ENCODE measurements at regions not wholly inside any gene's neighbourhood (a gene's known extent, or its start where the extent isn't known, plus 50 kb on each side); places are given as distances from the start of the nearest gene placed in this dataset.

DNA sequence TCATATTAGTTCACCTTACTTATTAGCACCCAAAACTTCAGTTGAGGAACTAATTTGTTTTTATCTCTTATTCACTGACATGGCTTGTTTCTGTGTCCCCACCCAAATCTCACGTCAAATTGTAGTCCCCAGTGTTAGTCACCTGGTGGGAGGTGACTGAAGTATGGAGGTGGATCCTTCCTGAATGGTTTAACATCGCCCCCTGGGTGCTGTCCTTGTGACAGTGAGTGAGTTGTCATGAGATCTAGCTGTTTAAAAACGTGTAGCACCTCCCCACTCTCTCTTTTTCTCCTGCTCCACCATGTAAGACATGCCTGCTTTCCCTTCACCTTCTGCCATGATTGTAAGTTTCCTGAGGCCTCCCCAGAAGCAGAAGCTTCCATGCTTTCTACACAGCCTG, 75.0 kb upstream of the HECTD2 start:
- DNase-seq: no peak

DNA sequence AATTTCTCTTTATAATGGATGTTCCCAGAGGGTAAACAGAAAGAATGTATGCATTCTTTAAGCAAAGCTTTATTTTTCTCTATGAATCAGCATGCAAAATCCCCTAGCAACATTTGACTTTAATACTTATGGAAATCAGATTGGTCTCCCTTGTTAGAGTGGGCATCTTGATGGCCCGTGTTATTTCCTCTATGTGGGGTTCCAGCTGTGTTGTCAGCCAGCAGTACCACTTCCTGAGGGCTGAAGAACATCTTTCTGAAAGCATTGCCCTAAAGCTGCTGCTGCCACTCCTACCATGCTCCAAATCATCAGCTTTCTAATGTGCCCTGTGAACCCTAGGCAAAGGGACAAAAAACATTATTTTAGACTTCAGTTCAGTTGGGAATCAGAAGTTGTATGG, 70.4 kb upstream of the HECTD2 start:
- DNase-seq: no peak

DNA sequence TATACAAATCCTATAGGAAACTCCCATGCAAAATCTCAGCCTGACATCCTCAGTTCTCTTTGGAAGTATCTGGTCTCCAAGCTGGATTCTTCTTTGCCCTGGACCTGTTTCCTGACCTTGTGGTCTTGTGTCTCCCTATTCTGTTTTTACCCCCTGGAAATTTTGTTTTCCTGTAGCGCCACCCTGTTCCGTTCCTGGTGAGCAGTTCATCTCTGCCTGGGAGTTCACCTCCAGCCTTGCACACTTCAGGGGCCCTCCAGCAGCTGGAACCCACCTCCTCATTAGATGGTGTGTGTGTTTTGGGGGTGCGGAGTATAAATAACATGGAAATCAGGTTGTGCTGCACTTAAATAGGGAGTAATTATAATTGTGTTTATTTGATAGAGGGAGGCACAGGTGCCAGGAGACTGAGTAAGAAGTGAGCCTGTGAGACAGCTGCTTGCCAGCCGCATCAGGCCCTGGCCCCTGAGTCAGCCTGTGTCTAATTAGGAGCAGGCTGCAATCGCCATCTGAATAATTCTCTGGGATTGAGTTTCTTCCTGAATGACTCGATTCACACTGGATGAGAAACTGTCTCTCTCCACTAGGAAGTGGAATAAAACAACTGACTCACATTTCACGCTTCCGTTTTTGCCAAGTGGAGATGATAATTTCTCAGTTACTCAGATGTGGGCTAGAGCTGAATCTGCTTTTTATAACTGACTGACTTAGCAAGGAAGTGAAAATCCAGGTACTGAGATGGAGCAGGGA, 69.4 kb upstream of the HECTD2 start:
- no peak for DNase-seq

DNA sequence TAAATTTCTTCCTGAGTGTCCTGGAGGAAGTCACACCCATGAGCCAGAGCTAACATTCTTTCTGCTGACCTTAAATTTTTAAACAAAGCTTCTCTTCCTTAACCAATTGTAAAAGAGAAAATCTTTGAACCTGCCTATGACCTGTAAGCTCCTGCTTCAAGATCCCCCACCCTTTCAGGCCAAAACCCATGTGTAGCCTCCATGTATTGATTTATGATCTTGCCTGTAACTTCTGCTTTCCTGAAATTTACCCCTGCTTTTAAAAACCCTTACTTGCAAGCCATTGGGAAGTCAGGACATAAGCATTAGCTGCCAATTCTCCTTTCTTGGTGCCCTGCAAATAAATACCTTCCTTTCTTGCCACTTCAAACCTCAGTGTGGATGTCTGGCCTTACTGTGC, 68.5 kb upstream of the HECTD2 start:
- DNase-seq: no peak

DNA sequence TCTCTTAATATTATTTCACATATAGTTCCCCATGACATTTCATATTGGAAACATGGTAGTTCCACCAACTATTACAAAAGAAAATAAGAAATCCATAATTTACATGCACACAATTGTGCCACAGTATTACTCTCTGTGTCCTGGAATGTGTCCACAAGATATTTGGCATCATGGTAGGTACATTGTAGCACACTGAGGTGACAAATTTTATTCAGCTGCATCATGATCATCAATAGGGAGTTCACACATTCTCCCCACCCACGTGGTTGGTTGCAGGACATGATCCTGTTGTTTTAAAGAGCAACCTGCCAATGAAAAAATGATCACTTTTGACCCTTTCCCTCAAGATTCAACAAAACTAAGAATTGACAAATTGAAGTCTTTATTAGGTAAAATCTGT, 67.1 kb upstream of the HECTD2 start:
- DNase-seq: no peak

DNA sequence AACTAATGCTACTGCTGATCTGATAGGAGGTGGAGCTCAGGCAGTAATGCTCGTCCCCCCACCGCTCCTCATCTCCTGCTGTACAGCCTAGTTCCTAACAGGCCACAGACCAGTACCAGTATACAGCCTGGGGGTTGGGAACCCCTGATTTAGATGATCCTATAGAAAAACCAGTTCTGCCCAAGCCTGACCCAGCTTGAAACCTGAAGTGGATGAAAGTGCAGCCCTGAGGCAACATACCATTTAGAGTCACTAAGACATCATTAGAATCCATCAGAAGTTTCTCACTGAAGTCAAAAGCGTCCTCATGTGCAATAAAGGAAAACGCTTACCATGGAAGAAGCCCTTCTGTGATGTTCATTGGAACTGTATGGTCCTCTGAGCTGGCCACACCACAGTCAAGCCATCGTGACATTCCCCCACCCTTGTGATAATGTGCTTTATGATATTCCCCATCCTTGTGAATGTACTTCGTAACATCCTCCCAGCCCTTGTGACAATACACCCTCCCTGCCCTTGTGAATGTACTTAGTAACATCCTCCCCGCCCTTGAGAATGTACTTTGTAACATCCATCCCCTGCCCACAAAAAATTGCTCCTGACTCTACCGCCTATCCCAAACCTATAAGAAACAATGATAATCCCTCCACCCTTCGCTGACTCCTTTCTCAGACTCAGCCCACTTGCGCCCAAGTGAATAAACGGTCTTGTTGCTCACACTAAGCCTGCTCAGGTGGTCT, 65.9 kb upstream of the HECTD2 start:
- no peak for DNase-seq

DNA sequence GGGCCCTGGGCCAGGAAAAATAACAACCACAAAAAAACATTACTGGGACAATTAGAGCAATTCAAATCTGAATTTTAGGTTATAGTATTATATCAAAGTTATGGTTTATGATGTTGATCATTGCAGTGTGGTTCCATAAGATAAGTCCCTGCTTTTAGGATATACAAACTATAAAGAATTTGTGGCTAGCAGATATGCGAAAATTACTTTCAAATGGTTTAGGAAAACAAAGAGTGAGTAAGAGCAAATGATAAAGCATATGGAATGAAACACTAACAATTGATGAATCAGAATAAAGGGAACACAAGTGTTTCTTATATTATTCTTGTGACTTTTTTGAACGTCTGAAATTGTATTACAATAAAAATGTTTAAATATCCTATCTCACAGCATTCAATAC, 64.4 kb upstream of the HECTD2 start:
- DNase-seq: no peak

DNA sequence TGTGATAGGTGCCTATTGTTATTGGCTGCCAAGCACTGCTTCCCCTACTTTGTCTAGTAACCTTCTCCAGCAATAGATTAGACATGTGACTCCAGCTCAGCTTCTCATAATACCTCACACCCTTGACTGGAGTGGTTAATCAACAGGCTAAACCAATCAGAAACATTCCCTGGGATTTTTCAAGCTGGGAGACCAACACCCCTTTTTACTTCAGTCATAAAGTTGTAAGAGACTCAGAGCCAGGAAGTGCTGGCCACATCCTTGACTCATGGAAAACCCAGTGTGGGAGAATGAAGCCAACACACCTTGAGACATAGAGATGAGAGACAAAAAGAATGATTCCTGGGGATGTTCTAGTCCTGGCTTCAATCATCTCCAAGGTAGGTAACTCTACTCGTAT, 62.6 kb upstream of the HECTD2 start:
- no peak for DNase-seq

DNA sequence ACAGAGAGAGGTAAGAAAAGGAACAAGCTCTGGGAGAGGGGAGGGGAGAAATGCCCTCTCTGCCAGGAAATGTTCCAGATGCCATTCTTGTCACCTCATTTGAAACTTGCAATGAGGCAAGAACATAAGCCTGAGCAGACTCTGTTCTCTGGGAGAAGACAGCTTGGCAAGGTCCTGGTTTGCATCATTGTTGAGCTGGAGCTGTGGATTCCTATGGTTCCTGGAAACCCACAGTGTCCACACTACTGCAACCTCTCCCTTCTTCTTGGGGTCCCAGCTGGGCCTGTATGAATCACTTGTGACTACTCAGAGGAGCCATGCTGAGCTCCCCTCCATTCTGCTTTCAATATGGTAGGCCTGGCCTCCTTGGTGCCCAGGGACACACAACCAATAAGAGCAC, 60.8 kb upstream of the HECTD2 start:
- no peak for DNase-seq

DNA sequence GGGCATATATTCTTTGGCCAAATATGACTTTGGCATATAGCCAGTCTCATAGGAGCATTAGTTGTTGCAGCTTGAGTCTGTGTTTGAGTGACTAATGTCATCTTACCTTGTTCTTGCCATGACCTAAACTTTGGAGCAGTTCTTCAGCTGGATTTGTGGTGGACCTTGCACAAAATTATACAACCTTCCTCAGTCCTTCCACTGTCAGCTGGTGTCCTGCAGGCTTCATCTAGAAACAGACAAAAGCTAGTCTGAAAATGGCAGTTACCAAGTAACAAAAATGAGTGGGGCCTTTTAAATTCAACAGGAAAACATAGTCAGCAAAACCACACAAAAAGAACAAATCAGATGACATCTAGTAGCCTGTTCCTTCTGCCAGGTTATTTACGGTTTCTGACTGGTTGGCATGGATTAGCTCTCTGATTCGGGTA, 59.5 kb upstream of the HECTD2 start:
- DNase-seq: peak; percentile 4

DNA sequence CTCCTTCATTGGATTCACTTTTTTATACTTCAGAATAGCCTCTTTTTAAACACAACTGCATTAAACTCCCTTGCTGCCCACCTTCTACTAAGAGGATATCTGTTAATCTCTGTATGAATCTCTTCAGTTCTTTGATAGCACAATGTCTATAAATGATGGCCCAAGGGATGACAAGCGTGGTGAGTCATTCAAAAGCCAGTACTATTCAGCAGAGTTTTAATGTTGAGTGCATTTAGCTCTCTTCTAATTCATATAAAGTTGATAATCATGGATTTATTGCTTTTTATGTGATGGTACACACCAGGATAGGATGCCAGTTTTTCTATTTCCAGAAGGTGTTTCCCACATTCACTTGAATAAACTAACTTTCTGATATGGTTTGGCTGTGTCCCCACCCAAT, 57.4 kb upstream of the HECTD2 start:
- no peak for DNase-seq

DNA sequence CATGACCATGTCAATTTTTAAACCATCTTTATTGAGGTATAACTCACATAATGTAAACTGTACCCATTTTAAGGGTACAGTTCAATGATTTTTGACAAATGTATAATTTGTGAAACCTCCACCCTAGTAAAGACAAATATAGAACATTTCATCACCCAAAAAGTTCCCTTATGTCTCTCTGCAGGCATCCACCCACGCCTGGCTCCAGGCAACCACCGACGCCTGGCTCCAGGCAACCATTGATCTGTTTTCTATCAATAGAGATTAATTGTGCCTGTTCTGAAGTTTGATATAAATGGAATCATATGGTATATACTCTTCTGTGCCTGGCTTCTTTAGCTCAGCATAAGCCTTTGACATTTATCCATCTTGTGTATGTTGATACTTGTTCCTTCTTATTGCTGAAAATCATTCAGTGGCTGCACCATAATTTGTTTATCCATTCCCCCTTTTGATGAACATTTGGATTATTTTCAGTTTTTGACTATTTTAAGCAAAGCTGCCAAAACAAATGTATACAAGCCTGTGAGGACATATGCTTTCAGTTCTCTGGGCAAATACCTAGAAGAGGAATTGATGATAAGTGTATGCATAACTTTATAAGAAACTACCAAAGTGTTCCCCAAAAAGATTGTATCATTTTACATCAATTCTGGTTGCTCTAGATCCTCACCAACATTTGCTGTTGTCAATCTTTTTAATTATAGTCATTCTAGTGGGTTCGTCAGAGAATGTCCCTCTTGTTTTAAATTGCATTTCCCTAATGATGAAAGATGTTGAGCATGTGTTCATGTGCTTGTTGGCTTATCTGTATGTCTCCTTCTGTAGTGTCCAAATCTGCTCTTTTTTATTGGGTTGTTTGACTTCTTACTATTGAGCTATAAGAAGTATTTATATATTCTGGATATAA, 55.7 kb upstream of the HECTD2 start:
- DNase-seq: no peak

DNA sequence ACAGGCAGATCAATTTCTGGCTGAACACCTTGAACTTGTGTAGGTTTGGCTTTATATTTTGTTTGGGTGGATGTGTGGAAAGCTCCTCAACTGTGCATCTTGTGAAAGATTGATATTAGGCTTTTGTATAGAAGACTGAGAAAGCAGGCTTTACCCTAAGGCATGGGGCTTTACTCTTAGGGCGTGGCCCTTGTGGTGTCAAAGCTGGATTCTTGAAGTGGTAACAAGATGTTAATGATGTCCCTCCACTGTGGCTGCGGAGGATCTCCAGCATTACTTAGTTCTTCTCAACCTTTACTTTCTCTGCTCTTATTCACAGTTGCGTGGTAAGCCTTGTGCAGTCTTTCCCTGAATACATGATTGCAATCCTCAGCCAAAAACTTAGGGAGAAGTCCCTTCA, 54.1 kb upstream of the HECTD2 start:
- DNase-seq: no peak

DNA sequence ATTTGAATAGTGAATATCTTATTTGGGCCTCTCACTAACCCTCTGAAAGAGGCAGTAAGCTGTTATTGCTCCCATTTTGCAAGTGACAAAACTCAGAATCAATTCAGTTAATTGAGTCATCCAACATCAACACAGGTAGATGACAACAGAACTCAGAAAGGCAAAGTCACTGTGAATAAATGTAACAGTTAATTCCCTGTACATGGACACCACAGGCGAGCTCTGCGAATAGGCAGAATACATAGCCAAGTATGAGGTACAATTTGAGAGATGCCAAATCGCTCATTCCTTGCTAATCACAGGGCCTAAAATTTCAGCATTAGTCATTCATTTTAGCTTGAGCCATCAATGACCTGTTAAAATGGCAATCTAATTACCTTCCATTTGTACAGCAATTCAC, 52.6 kb upstream of the HECTD2 start:
- no peak for DNase-seq
